GM12874 (cell line): ENCODE measurements at regions not wholly inside any gene's neighbourhood (a gene's known extent, or its start where the extent isn't known, plus 50 kb on each side); places are given as distances from the start of the nearest gene placed in this dataset.

Source experiments
- TF ChIP-seq, protein P1 (sequence below): IDR thresholded peaks from 2 replicates; pipeline ENCODE4 v1.5.1; 2011; ENCODE audit warnings: low read depth, mild to moderate bottlenecking, control low read depth, low read length, moderate library complexity; ENCODE audit not compliant: insufficient read depth

DNA sequence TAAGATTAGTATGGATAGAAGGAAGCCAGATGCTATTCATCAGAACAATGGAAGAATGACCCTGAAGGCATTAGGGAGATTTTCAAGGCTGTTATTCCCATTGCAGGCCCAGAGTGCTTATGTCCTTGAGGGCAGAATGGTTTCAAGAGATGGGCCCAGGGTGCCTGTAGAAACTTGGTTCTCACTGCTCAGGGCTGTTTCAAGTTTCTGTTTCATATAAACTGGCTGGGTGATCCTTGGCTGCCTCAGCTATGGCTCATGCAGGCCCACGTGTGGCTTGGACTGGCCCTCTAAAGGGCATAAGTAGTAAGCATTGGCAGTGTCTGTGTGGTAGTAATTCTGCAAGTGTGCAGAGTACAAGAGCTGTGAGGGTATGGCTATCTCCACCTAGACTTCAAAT is 540.9 kb upstream of the MAN1A1 start:
- TF ChIP-seq, protein P1, sequence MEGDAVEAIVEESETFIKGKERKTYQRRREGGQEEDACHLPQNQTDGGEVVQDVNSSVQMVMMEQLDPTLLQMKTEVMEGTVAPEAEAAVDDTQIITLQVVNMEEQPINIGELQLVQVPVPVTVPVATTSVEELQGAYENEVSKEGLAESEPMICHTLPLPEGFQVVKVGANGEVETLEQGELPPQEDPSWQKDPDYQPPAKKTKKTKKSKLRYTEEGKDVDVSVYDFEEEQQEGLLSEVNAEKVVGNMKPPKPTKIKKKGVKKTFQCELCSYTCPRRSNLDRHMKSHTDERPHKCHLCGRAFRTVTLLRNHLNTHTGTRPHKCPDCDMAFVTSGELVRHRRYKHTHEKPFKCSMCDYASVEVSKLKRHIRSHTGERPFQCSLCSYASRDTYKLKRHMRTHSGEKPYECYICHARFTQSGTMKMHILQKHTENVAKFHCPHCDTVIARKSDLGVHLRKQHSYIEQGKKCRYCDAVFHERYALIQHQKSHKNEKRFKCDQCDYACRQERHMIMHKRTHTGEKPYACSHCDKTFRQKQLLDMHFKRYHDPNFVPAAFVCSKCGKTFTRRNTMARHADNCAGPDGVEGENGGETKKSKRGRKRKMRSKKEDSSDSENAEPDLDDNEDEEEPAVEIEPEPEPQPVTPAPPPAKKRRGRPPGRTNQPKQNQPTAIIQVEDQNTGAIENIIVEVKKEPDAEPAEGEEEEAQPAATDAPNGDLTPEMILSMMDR: no peak

DNA sequence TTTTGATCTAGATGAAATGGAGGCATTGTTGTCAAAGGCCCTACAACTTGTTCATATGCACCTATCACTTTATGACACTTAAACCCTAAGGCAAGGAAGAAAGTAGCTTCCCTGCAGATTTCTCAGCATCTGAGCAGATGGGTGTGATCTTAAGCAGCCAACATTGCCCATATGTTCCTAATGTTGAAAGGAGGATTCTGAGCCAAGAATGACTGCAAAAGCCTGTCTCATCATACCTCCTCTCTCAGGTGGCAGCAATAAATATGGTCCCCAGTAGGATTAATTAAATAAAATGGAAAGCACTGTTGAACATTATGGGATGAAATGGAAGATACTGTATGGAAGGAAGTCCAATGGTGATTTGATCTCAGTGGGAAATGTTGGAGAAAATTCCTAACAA is 538.1 kb upstream of the MAN1A1 start:
- TF ChIP-seq, protein P1: no peak

DNA sequence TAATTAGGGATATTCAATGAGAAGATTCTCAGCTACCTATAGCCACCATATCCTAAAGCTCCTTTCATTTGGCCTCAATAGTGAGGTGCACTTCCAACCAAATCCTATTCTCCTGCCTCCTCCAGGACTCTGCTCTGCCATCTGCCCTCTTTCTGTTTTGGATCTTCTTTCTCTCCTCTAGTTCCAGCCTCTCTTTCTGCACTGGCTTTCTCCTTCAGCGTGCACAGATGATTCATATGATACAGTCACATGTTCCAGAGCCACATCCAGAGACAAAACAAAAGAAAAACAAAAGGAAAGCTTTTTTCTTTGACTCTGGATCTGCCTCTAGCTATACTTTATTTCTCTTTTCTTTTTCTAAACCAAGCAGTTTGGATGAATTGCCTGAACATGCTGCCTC is 531.9 kb upstream of the MAN1A1 start:
- TF ChIP-seq, protein P1: no peak

DNA sequence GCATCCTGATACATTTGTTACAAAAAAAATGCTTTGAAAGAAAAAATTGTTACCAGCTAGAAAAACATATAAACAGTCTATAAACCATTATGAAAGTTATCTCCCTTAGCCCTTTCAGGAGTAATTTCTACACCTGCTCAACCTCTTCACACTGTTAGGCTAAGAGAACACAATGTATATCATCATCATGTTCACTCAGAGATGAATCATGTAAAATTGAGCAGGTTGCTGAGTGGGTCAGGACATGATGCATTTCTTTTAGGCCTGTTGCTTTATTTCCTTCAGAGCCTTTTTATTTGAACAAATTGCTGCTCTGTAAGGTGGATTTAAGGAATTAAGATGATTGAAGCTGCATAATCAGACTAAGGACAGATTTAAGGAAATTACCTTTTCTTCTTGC is 531.3 kb upstream of the MAN1A1 start:
- TF ChIP-seq, protein P1: no peak

DNA sequence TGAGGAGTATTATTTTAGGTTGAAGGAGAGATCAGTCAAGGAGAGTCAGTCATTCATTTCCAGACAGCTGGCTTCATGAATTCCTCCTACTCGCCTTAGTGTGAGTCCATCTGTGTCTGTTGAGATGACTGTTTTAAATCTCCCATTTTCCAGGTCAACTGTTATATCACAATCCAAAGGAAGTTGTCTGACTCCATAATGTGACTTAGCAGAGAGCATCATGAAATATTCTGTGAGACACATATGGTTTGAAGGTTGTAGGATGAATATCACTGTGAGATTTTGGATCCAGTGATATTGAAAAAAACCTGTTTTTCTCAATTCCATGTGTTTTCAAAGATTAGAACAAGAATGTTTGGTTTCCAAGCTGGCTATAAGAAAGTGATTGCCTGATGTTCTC is 530.2 kb upstream of the MAN1A1 start:
- TF ChIP-seq, protein P1: no peak

DNA sequence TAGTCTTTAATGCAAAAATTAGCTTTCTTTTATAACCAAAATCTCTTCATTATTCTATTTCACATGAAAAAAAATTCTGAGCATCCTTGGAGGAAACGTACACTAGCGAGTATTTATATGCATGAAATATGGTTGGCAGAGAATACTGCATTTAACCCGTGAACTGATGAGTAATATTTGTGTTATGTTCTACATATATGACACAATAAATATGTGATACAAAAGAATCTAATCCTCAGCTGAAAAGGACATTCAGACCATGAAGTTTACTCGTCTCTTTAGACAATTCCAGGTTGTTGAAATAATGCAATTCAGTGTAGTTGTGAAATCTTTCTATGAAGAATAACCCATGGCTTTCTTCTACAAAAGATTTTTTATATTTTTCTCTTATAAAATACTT is 524.8 kb upstream of the MAN1A1 start:
- TF ChIP-seq, protein P1: no peak

DNA sequence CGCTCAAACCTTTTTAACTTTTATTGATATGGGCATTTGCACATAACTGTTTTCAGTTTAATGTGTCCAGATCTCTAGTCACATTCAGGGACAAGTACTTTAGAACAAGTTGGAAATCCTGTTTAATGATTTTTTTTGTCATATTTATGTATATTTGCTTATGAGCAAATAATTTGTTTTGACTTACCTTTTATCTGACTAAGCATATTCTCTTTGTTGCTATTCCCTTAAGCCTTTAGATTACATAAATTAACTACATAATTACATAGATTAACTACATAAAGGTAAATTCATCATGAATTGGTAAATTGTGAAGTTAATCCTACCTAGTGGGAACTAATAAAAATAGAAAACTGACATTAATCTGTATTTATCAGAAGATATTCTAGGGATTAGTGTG is 523.5 kb upstream of the MAN1A1 start:
- TF ChIP-seq, protein P1: no peak

DNA sequence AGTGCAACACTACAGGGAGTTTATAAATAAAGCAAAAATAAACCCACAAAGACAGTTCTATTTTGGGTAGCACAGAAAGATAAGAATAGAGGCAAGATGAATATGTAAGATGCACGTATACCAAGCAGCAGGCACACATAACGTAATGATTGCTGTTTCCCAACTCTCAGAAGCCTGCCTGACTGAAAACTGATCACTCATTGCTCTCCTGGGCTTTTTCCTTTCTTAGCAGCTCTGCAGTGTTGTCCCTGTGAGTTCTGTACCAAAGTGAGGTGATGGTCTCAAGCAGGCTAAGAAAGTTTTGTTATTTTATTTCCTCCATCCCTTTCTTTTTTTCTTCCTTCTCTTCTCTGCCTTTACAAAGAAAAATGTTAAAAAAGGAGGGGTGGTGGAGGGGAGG is 522.0 kb upstream of the MAN1A1 start:
- TF ChIP-seq, protein P1: no peak
